AG04449 (cell line): ENCODE measurements at regions not wholly inside any gene's neighbourhood (a gene's known extent, or its start where the extent isn't known, plus 50 kb on each side); places are given as distances from the start of the nearest gene placed in this dataset.

Experiments used
- CTCF ChIA-PET: fragments of 350-600 bp; formaldehyde crosslinking; extraction: SDS; loops from one replicate; lab custom pipeline; 2021; ENCODE audit warnings: antibody characterized with exemption; lab: Yijun Ruan, JAX
- POLR2A ChIA-PET: fragments of 400-600, 350-600 bp; formaldehyde crosslinking; extraction: SDS; loops from one replicate; lab custom pipeline; 2020; ENCODE audit warnings: antibody characterized with exemption, inconsistent platforms; lab: Yijun Ruan, JAX
- DNase-seq: peaks from one replicate; pipeline ENCODE4 v3.0.0-alpha.2; 2010; ENCODE audit warnings: low read depth, low spot score
- H3K4me3 ChIP-seq: 2 replicates; pipeline ENCODE4 v1.5.1; 2011; ENCODE audit warnings: low read depth, mild to moderate bottlenecking, control low read depth, low read length
- TF ChIP-seq, protein P1 (sequence below): IDR thresholded peaks from one replicate; pipeline ENCODE4 v1.5.1; 2011; ENCODE audit warnings: mild to moderate bottlenecking, moderate library complexity, low read length, control low read depth, inconsistent platforms; ENCODE audit not compliant: insufficient read depth; ENCODE audit errors: missing control alignments

DNA sequence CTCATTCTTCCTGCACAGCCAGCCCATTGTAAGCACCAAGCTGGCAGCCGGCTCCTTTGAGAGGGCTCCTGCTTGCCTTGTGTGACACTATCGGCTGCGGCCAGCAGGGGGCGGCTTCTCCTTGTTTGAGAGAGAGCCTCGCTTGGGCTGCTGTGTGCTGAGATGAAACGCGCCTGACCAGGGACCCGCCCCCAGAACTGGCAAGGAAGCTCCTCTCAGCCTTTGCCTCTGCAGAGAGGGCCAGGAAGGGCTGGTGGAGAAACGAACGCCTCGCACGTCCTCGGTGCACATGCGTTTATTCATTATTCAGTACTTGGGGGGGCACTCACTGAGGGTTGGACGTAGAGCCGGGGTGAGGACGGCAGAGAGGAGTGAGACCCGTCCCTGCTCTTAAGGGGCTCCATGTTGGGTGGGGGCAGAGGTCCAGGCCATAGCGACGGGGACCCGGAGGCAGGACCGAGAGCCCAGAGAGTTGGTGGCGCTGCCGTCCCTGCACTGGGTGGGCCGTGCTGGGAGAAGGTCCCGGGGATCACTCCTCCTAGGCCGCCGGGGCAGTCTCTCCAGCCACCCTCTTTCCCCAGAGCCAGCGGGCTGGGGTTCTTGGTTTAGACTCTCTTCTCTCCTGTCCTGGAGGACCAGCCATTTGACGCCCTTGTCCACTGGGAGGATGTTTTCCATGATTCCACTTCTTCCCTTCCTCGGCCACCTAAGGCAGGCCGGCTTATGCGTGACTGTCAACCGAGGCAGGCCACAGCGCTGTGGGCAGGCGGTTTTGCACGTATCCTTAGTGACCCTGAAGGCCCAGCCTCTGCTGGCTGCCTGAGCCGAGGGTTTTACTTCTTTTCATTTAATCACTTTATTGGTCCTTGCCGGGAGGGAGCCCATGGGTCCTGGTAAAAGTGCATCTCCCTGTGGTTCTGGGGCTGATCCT is 174.5 kb downstream of the KATNAL1 start:
- DNase-seq = peak; percentile 52
- TF ChIP-seq, protein P1, sequence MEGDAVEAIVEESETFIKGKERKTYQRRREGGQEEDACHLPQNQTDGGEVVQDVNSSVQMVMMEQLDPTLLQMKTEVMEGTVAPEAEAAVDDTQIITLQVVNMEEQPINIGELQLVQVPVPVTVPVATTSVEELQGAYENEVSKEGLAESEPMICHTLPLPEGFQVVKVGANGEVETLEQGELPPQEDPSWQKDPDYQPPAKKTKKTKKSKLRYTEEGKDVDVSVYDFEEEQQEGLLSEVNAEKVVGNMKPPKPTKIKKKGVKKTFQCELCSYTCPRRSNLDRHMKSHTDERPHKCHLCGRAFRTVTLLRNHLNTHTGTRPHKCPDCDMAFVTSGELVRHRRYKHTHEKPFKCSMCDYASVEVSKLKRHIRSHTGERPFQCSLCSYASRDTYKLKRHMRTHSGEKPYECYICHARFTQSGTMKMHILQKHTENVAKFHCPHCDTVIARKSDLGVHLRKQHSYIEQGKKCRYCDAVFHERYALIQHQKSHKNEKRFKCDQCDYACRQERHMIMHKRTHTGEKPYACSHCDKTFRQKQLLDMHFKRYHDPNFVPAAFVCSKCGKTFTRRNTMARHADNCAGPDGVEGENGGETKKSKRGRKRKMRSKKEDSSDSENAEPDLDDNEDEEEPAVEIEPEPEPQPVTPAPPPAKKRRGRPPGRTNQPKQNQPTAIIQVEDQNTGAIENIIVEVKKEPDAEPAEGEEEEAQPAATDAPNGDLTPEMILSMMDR = peak; percentile 90
- ChIA-PET POLR2A (interaction anchor here (0.8 kb wide), 1 partner anchor 10 kb away, joined by 7 read pairs; no protein-coding TSS in a partner anchor), CTCF (interaction anchor here (0.6 to 13.2 kb wide), 74 partner anchors 11 to 914 kb away, joined by 3 to 248 read pairs (median 4); partner anchors contain the start of genes HMGB1 and KATNAL1)
- H3K4me3 ChIP-seq = no peak overlapping the region

GRCh38 chr13:30129411-30129810 is 177.9 kb downstream of the KATNAL1 start:
- ChIA-PET CTCF (interaction anchor here (0.8 to 13.2 kb wide), 7 partner anchors 7 to 333 kb away, joined by 3 to 248 read pairs (median 4); no protein-coding TSS in a partner anchor), POLR2A (no interaction called here)
- TF ChIP-seq, protein P1 = no peak
- no peak for DNase-seq
- H3K4me3 ChIP-seq = no peak overlapping the region

GRCh38 chr13:30128591-30128990 is 178.8 kb downstream of the KATNAL1 start:
- H3K4me3 ChIP-seq = no peak overlapping the region
- DNase-seq = no peak
- CTCF ChIA-PET = interaction anchor here (2.3 to 13.2 kb wide), 4 partner anchors 6 to 358 kb away, joined by 8 to 248 read pairs (median 166); no protein-coding TSS in a partner anchor
- TF ChIP-seq, protein P1 = no peak
- POLR2A ChIA-PET = no interaction called here

DNA sequence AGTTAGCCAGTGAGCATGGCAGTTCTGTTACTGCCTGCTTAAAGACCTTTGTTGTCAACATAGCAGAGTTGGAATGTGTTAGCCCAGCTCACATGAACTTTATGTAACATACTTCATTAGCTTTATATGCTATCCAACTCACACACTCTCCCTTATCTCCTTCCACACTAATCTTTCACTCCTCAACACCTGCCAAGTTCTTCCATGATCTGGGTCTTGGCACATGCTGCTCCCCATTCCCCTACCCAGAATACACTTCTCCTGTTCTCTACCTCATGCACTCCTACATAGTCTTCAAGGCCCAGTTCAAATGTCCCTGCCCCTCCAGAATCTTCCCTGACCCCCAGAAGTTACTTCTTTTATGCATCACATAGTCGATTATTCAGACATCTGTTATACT is 179.3 kb downstream of the KATNAL1 start:
- POLR2A ChIA-PET = no interaction called here
- TF ChIP-seq, protein P1 = no peak
- no peak for DNase-seq
- H3K4me3 ChIP-seq = no peak overlapping the region
- CTCF ChIA-PET = interaction anchor here (0.8 to 13.2 kb wide), 5 partner anchors 19 to 456 kb away, joined by 3 to 248 read pairs (median 8); no protein-coding TSS in a partner anchor

GRCh38 chr13:30126903-30127428 is 180.4 kb downstream of the KATNAL1 start:
- no peak overlapping the region for H3K4me3 ChIP-seq
- TF ChIP-seq, protein P1 = no peak
- ChIA-PET POLR2A (interaction anchor here (1.0 to 2.5 kb wide), 2 partner anchors 16 to 265 kb away, joined by 3 to 8 read pairs; no protein-coding TSS in a partner anchor), CTCF (interaction anchor here (1.0 to 13.2 kb wide), 10 partner anchors 6 to 617 kb away, joined by 3 to 248 read pairs (median 6); no protein-coding TSS in a partner anchor)
- no peak for DNase-seq
